ENCODE measurements at regions not wholly inside any gene's neighbourhood (a gene's known extent, or its start where the extent isn't known, plus 50 kb on each side); places are given as distances from the start of the nearest gene placed in this dataset.

DNA sequence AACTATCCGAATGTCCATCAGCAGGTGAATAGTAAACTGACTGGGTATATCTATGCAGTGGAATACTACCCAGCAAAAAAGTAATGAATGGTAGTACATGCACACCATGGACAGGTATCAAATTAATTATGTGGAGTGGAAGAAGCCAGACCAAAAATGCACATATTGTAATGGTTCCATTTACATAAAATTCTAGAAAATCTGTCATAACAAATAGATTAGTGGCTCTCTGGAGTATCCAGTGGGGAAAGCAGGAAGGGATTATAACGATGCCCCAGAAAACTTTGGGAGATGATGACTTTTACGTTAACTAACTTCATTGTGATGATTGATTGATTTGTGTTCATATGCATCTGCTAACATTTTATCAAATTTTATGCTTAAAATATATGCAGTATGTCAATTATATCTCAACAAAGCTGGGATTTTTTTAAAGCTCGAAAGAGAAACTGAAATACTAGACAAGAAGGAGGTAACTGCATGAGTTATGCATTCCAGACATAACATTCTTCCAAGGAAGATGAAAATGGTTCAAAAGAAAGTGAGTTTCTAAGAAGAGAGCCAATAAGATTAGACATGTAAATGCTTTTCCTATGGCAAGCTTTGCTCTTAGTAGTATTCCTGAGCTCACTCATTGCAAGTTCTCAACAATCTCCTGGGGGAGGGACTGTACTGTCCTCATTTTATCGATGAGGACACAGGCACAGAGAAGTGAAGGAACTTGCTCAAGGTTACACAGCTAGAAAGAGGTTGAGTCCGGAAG, 58.6 kb upstream of the MSX1 start:
- H3K9me1 ChIP-seq (ENCODE audit: control insufficient read depth, extremely low read depth, insufficient read depth, low read length): no peaks in the 10 kb centered on the region
- H4K20me1 ChIP-seq (ENCODE audit: control insufficient read depth, extremely low read depth, insufficient read depth, low read length): no peaks in the 10 kb centered on the region
- dilution Hi-C loops (cut with MboI; ENCODE audit: extremely low pct_ligation_motif_present, low sequenced_read_pairs): no loop called here
- no peaks in the 10 kb centered on the region for H3K9me3 ChIP-seq (ENCODE audit: control insufficient read depth, low read depth, low read length)
- H3K4me2 ChIP-seq (ENCODE audit: control insufficient read depth, extremely low read depth, insufficient read depth, low read depth, low read length): no peak overlapping the region
- H3K27ac ChIP-seq (ENCODE audit: control insufficient read depth, insufficient read depth, low read length): no peak overlapping the region
- FAIRE-seq: no peak
- H3K4me1 ChIP-seq (ENCODE audit: control insufficient read depth, extremely low read depth, insufficient read depth, low read length): no peaks in the 10 kb centered on the region
- TF ChIP-seq EZH2 (IDR thresholded peaks at IDR 0.05; ENCODE audit: low read length) (no peak), CTCF (optimal IDR thresholded peaks at IDR 0.05 in 1 of 3, IDR thresholded peaks at IDR 0.05 in 1 of 3, conservative IDR thresholded peaks at IDR 0.05 in 1 of 3; ENCODE audit: extremely low read depth in 1 of 3, insufficient read depth in 2 of 3, low read length in 3 of 3) (no peak)
- no peak for DNase-seq (ENCODE audit: low read depth, low spot score)
- H3K9ac ChIP-seq (ENCODE audit: control insufficient read depth, extremely low read depth, insufficient read depth, low read length): no peak overlapping the region
- H2AFZ ChIP-seq (ENCODE audit: control insufficient read depth, low read length): no peak overlapping the region
- no peak overlapping the region for H3K4me3 ChIP-seq (ENCODE audit: control insufficient read depth in 2 of 3, extremely low read depth in 1 of 3, insufficient read depth in 2 of 3, low read depth in 1 of 3, low read length in 3 of 3)
- H3K36me3 ChIP-seq (ENCODE audit: control insufficient read depth in 2 of 2, extremely low read depth in 1 of 2, insufficient read depth in 2 of 2, low read length in 2 of 2): no peaks in the 10 kb centered on the region
- H3K79me2 ChIP-seq (ENCODE audit: control insufficient read depth, insufficient read depth, low read length): no peaks in the 10 kb centered on the region
- H3K27me3 ChIP-seq (ENCODE audit: control insufficient read depth, extremely low read depth, insufficient read depth, low read length): no peaks in the 10 kb centered on the region

DNA sequence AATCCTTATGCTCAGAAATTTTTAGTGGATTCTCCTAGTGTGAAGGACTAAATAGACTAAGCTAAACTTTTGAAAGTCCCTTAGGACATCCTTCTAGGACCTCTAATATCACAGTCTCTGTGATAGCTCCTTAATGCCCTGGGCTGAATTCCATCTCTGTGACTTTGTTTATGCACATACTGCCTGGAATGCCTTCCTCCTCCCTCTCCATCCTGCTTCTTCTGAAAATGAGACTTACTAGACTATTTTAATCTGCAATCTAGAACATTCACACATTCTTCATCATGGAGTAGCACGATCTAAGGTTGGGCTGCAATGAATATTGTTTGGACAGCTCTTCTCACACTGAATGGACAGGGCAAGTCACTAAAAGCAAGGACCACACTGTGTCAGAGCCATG, 65.0 kb upstream of the MSX1 start:
- H3K9me1 ChIP-seq (ENCODE audit: control insufficient read depth, extremely low read depth, insufficient read depth, low read length): no peaks in the 10 kb centered on the region
- FAIRE-seq (no peak), DNase-seq (ENCODE audit: low read depth, low spot score) (no peak)
- no peak overlapping the region for H3K4me2 ChIP-seq (ENCODE audit: control insufficient read depth, extremely low read depth, insufficient read depth, low read depth, low read length)
- no peak for TF ChIP-seq EZH2 (IDR thresholded peaks at IDR 0.05; ENCODE audit: low read length)
- TF ChIP-seq CTCF (optimal IDR thresholded peaks at IDR 0.05 in 1 of 3, IDR thresholded peaks at IDR 0.05 in 1 of 3, conservative IDR thresholded peaks at IDR 0.05 in 1 of 3; ENCODE audit: extremely low read depth in 1 of 3, insufficient read depth in 2 of 3, low read length in 3 of 3): no peak
- H3K79me2 ChIP-seq (ENCODE audit: control insufficient read depth, insufficient read depth, low read length): no peaks in the 10 kb centered on the region
- no peaks in the 10 kb centered on the region for H3K4me1 ChIP-seq (ENCODE audit: control insufficient read depth, extremely low read depth, insufficient read depth, low read length)
- H3K27me3 ChIP-seq (ENCODE audit: control insufficient read depth, extremely low read depth, insufficient read depth, low read length): no peaks in the 10 kb centered on the region
- no peak overlapping the region for H3K27ac ChIP-seq (ENCODE audit: control insufficient read depth, insufficient read depth, low read length)
- H3K36me3 ChIP-seq (ENCODE audit: control insufficient read depth in 2 of 2, extremely low read depth in 1 of 2, insufficient read depth in 2 of 2, low read length in 2 of 2): no peaks in the 10 kb centered on the region
- H3K4me3 ChIP-seq (ENCODE audit: control insufficient read depth in 2 of 3, extremely low read depth in 1 of 3, insufficient read depth in 2 of 3, low read depth in 1 of 3, low read length in 3 of 3): no peak overlapping the region
- H2AFZ ChIP-seq (ENCODE audit: control insufficient read depth, low read length): no peak overlapping the region
- no peak overlapping the region for H3K9ac ChIP-seq (ENCODE audit: control insufficient read depth, extremely low read depth, insufficient read depth, low read length)
- no peaks in the 10 kb centered on the region for H3K9me3 ChIP-seq (ENCODE audit: control insufficient read depth, low read depth, low read length)
- dilution Hi-C loops (cut with MboI; ENCODE audit: extremely low pct_ligation_motif_present, low sequenced_read_pairs): no loop called here
- H4K20me1 ChIP-seq (ENCODE audit: control insufficient read depth, extremely low read depth, insufficient read depth, low read length): no peaks in the 10 kb centered on the region
